BE2C (cell line): ENCODE measurements at regions not wholly inside any gene's neighbourhood (a gene's known extent, or its start where the extent isn't known, plus 50 kb on each side); places are given as distances from the start of the nearest gene placed in this dataset.

Experiments used
- DNase-seq: peaks from one replicate; pipeline ENCODE4 v3.0.0-alpha.2; 2020
- H3K27me3 ChIP-seq: fragments of 250-450 bp; sonication (Bioruptor Pico); 2 replicates; pipeline ENCODE4 v1.5.1; 2020; ENCODE audit warnings: mild to moderate bottlenecking
- H3K36me3 ChIP-seq: fragments of 250-450 bp; sonication (Bioruptor Pico); 2 replicates; pipeline ENCODE4 v1.5.1; 2020; ENCODE audit warnings: mild to moderate bottlenecking
- H3K4me1 ChIP-seq: fragments of 250-450 bp; sonication (Bioruptor Pico); 2 replicates; pipeline ENCODE4 v1.5.1; 2020
- H3K4me3 ChIP-seq: 2 replicates; pipeline ENCODE4 v1.5.1; 2011; ENCODE audit warnings: low read depth, low read length
- H3K9me3 ChIP-seq: fragments of 250-450 bp; sonication (Bioruptor Pico); 2 replicates; pipeline ENCODE4 v1.5.1; 2020
- TF ChIP-seq, protein P1 (sequence below): IDR thresholded peaks from 2 replicates; pipeline ENCODE4 v1.5.1; 2012; ENCODE audit warnings: mild to moderate bottlenecking, low read depth, low read length

DNA sequence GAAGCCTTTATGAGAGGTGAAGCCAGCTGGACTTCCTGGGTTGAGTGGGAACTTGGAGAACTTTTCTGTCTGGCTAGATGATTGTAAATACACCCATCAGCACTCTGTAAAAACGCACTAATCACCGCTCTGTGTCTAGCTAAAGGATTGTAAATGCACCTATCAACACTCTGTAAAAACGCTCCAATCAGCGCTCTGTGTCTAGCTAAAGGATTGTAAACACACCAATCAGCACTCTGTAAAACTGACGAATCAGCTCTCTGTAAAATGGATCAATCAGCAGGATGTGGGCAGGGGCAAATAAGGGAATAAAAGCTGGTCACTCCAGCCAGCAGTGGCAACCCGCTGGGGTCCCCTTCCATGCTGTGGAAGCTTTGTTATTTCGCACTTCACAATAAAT is 163.6 kb upstream of the SLC39A10 start:
- Histone ChIP-seq H3K4me3 (no peak overlapping the region), H3K36me3 (no peaks in the 10 kb centered on the region), H3K4me1 (peaks cover 39% of the 10 kb centered on the region), H3K9me3 (no peaks in the 10 kb centered on the region; the same call in 1 of the 2 replicates), H3K27me3 (no peaks in the 10 kb centered on the region)
- DNase-seq, result no peak
- TF ChIP-seq, protein P1, sequence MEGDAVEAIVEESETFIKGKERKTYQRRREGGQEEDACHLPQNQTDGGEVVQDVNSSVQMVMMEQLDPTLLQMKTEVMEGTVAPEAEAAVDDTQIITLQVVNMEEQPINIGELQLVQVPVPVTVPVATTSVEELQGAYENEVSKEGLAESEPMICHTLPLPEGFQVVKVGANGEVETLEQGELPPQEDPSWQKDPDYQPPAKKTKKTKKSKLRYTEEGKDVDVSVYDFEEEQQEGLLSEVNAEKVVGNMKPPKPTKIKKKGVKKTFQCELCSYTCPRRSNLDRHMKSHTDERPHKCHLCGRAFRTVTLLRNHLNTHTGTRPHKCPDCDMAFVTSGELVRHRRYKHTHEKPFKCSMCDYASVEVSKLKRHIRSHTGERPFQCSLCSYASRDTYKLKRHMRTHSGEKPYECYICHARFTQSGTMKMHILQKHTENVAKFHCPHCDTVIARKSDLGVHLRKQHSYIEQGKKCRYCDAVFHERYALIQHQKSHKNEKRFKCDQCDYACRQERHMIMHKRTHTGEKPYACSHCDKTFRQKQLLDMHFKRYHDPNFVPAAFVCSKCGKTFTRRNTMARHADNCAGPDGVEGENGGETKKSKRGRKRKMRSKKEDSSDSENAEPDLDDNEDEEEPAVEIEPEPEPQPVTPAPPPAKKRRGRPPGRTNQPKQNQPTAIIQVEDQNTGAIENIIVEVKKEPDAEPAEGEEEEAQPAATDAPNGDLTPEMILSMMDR, result no peak

DNA sequence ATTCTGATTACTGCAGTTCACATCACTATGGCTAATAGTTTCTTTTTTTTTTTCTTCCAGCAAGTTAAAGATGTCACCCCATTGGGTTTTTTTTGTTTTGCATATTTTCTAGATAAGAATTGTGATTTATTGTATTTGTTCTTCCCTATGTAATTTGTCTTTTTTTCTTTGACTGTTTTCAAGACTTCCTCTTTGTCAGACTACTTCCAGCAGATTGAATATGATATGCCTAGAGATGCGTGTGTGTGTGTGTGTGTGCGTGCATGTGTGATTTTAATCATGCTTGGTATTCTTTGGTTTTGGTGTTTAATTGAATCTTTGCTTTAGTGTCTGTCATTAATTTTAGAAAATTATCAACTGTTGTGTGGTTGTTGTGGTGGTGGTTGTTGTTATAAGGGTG is 166.7 kb upstream of the SLC39A10 start:
- Histone ChIP-seq H3K36me3 (no peaks in the 10 kb centered on the region), H3K4me1 (peaks cover 52% of the 10 kb centered on the region), H3K4me3 (no peak overlapping the region), H3K27me3 (no peaks in the 10 kb centered on the region), H3K9me3 (no peaks in the 10 kb centered on the region; the same call in 1 of the 2 replicates)
- TF ChIP-seq, protein P1, result no peak
- no peak for DNase-seq

DNA sequence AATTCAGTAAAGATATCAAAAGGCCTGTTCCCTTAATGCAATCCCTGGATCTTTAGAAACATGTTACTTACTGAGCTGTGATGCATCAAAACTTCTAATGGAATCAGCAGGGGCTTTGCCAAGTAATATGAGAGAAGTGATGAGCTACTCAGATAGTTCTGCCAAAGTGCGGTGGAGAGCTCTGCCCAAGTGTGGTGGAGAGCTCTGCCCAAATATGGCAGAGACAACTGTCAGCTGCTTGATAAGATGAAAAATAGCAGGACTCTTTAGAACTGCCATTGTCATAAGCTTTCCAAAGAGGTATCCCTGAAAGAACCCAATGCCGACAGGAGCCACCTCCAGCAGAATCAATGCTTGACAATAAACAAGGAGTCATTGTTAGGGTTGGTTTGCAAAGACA is 167.9 kb upstream of the SLC39A10 start:
- Histone ChIP-seq H3K9me3 (no peaks in the 10 kb centered on the region; the same call in 1 of the 2 replicates), H3K4me1 (peaks cover 44% of the 10 kb centered on the region), H3K4me3 (no peak overlapping the region), H3K27me3 (no peaks in the 10 kb centered on the region), H3K36me3 (no peaks in the 10 kb centered on the region)
- TF ChIP-seq, protein P1, result no peak
- peak; percentile 84 for DNase-seq

DNA sequence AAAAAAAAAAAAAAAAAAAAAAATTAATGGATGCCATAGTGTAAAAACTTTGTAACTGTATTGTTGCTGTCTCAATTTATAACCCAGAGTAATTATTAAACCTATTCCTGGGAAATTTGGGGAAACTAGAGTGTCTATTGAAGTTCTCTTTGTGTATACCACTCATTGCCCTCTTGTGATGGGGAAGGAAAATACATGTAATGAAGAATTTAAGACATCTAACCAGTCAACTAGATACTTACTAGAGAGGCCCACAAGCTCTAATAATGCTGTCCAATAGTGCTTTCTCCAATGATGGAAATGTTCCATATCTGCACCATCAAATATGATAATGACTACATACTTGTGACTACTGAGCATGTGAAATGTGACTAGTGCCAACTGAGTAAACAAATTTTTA is 168.5 kb upstream of the SLC39A10 start:
- no peak for DNase-seq
- Histone ChIP-seq H3K4me3 (no peak overlapping the region), H3K9me3 (no peaks in the 10 kb centered on the region; the same call in 1 of the 2 replicates), H3K27me3 (no peaks in the 10 kb centered on the region), H3K36me3 (no peaks in the 10 kb centered on the region), H3K4me1 (peaks cover 44% of the 10 kb centered on the region)
- TF ChIP-seq, protein P1, result peak; percentile 22; the same call in 1 of the 2 replicates

DNA sequence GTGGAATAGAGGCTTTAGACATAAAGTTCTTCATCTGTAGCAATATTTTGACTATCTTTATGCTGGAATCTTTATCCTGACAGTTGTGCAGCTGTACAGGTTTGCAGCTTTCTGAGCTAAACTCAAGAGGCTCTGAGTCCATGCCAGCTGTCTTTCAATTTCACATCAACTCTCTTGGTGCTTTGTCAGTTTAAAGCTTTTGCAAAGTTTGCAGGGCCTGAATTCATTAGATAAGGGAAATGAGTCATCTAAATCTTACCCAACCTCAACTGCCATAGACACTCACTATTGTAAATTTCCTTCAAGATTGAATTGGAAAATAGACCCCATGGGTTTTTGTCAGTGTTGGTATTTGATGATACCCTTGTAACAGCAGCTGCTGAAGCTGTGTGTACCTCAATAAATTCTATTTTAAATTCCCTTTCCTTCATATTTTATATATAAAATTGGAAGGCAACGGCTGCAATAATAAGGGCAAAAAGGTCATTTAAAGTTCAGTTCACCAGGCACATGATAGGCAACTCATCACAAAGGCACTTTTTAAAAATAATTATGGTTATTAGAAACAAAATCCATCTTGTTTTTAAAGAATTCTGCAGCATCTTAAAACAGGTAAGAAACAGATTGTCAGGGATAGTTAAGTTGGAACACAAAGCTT is 169.9 kb upstream of the SLC39A10 start:
- TF ChIP-seq, protein P1, result no peak
- Histone ChIP-seq H3K9me3 (no peaks in the 10 kb centered on the region), H3K4me3 (no peak overlapping the region), H3K4me1 (peaks cover 34% of the 10 kb centered on the region), H3K36me3 (no peaks in the 10 kb centered on the region), H3K27me3 (no peaks in the 10 kb centered on the region)
- DNase-seq, result peak; percentile 33

DNA sequence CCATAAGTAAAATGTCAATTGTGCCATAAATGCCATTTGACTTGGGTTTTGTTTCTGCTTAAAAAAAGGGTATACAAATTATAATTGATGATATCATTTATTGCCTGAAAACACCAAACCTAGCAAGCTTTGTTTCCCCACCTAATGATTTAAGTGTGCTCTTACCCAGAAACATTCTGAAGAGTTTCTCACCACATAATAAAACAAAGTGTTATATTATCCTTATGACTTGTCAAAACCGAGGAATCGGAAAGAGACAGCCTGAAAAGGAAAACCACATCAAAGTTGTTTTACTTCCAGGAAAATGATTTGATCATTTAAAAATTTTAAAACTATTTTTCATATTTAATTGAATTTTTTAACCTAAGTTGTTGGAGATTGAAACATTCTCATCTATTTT is 170.5 kb upstream of the SLC39A10 start:
- no peak for DNase-seq

More for the DNA sequence above, 170.5 kb upstream of the SLC39A10 start:
- TF ChIP-seq, protein P1, result no peak
- no peaks in the 10 kb centered on the region for H3K9me3 ChIP-seq
- H3K4me1 ChIP-seq, result peaks cover 34% of the 10 kb centered on the region
- no peaks in the 10 kb centered on the region for H3K27me3 ChIP-seq
- H3K4me3 ChIP-seq, result no peak overlapping the region
- no peaks in the 10 kb centered on the region for H3K36me3 ChIP-seq
